GM10266 (cell line): ENCODE measurements at regions not wholly inside any gene's neighbourhood (a gene's known extent, or its start where the extent isn't known, plus 50 kb on each side); places are given as distances from the start of the nearest gene placed in this dataset.

Experiments
- DNase-seq: peaks from one replicate; pipeline ENCODE4 v3.0.0; 2012; ENCODE audit errors: extremely low spot score
- CTCF ChIP-seq: IDR thresholded peaks from 2 replicates; pipeline ENCODE4 v1.5.1; 2012; ENCODE audit warnings: mild to moderate bottlenecking, low read depth; ENCODE audit not compliant: control insufficient read depth, insufficient read depth; ENCODE audit errors: missing control alignments

GRCh38 chr5:5581080-5581479 is 158.6 kb downstream of the ICE1 start:
- TF ChIP-seq CTCF = no peak
- DNase-seq = no peak

GRCh38 chr5:5576744-5577143 is 154.3 kb downstream of the ICE1 start:
- no peak for TF ChIP-seq CTCF
- DNase-seq = no peak

- DNase-seq = no peak
- TF ChIP-seq CTCF = no peak
Observed at GRCh38 chr5:5575461-5575860, 153.0 kb downstream of the ICE1 start.

GRCh38 chr5:5573798-5574380 is 151.4 kb downstream of the ICE1 start:
- no peak for DNase-seq
- TF ChIP-seq CTCF = no peak

GRCh38 chr5:5572976-5573797 is 150.7 kb downstream of the ICE1 start:
- TF ChIP-seq CTCF = no peak
- DNase-seq = no peak

GRCh38 chr5:5572010-5572865 is 149.8 kb downstream of the ICE1 start:
- no peak for TF ChIP-seq CTCF
- DNase-seq = no peak
